ENCODE measurements at regions not wholly inside any gene's neighbourhood (a gene's known extent, or its start where the extent isn't known, plus 50 kb on each side); places are given as distances from the start of the nearest gene placed in this dataset.

DNA sequence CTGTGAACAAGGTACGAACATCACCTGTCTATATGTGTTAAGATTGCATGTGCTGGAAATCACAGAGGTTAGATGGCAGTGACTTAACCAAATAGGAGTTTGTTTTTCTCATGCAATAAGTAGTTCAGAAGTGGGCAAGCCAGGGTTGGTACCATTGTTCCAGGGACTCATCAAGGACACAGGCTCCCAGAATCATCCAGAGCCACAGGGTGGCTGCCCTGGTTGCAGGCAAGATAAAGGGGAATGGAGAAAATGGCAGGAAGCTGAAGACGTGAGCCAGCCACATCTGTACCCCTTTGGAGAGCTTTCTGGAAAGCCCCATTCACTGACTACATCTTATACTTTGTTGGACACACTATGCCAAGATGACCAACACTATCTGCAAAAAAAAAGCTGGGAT lies 126.0 kb upstream of the IL12B start:
- TF ChIP-seq, protein P1, sequence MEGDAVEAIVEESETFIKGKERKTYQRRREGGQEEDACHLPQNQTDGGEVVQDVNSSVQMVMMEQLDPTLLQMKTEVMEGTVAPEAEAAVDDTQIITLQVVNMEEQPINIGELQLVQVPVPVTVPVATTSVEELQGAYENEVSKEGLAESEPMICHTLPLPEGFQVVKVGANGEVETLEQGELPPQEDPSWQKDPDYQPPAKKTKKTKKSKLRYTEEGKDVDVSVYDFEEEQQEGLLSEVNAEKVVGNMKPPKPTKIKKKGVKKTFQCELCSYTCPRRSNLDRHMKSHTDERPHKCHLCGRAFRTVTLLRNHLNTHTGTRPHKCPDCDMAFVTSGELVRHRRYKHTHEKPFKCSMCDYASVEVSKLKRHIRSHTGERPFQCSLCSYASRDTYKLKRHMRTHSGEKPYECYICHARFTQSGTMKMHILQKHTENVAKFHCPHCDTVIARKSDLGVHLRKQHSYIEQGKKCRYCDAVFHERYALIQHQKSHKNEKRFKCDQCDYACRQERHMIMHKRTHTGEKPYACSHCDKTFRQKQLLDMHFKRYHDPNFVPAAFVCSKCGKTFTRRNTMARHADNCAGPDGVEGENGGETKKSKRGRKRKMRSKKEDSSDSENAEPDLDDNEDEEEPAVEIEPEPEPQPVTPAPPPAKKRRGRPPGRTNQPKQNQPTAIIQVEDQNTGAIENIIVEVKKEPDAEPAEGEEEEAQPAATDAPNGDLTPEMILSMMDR (IDR thresholded peaks at IDR 0.05 in 2 of 3, conservative IDR thresholded peaks at IDR 0.05 in 1 of 3; ENCODE audit: control insufficient read depth in 2 of 3, extremely low read depth in 1 of 3, insufficient read depth in 1 of 3, low read depth in 3 of 3, low read length in 3 of 3) = no peak
- TF ChIP-seq SIN3A (IDR thresholded peaks at IDR 0.05; ENCODE audit: low read depth, low read length) = no peak
- no peak for TF ChIP-seq POLR2A (IDR thresholded peaks at IDR 0.05; ENCODE audit: low read depth, low read length)
- TF ChIP-seq CREM (IDR thresholded peaks at IDR 0.05; ENCODE audit: low read depth) = no peak

Measured in GM12878 (cell line).